CD8-positive, alpha-beta memory T cell (primary cell): ENCODE measurements at regions not wholly inside any gene's neighbourhood (a gene's known extent, or its start where the extent isn't known, plus 50 kb on each side); places are given as distances from the start of the nearest gene placed in this dataset.
"Not testable (repeated sequence)": the region's sequence is repeated elsewhere in the genome, so short reads cannot be mapped to it uniquely, and the experiment has no call there.

ENCODE experiments used
- CTCF ChIA-PET: fragments of 350-600 bp; sonication (Branson Sonifier 250); formaldehyde crosslinking; loops from one replicate; lab custom pipeline; 2021; ENCODE audit warnings: antibody characterized with exemption; lab: Charles Lee
- POLR2A ChIA-PET: fragments of 350-600 bp; sonication (Branson Sonifier 250); formaldehyde crosslinking; loops from one replicate; lab custom pipeline; 2021; ENCODE audit warnings: antibody characterized with exemption; lab: Charles Lee
- DNase-seq, 5 donors: peaks; one replicate each; pipeline versions ENCODE4 v3.0.0 to v3.0.0-alpha.2; 2020 to 2022; ENCODE audit warnings: mixed read lengths in 1 of 5
- H3K27ac ChIP-seq: one replicate; pipeline ENCODE4 v1.7.0; 2013; ENCODE audit warnings: low read depth, mild to moderate bottlenecking, low read length, moderate library complexity
- H3K27me3 ChIP-seq: 2 replicates; pipeline ENCODE4 v1.7.0; 2013; ENCODE audit warnings: low read length, mild to moderate bottlenecking; ENCODE audit not compliant: insufficient read depth, poor library complexity, severe bottlenecking
- H3K36me3 ChIP-seq: 2 replicates; pipeline ENCODE4 v1.7.0; 2013; ENCODE audit warnings: mild to moderate bottlenecking, low read length, moderate library complexity; ENCODE audit not compliant: insufficient read depth
- H3K4me1 ChIP-seq: 2 replicates; pipeline ENCODE4 v1.7.0; 2013; ENCODE audit warnings: mild to moderate bottlenecking, low read length, moderate library complexity; ENCODE audit not compliant: insufficient read depth
- H3K4me3 ChIP-seq: 2 replicates; pipeline ENCODE4 v1.7.0; 2013; ENCODE audit warnings: mild to moderate bottlenecking, low read length
- H3K9me3 ChIP-seq: 2 replicates; pipeline ENCODE4 v1.7.0; 2013; ENCODE audit warnings: mild to moderate bottlenecking, low read length
- H3K27ac Mint-ChIP-seq, 8 donors: one replicate each; pipeline ENCODE4 v1.8.0; 2020 to 2021; ENCODE audit warnings: mixed read lengths in 8 of 8, mild to moderate bottlenecking in 6 of 8, inconsistent platforms in 3 of 8, moderate library complexity in 3 of 8
- H3K27me3 Mint-ChIP-seq, 2 donors: one replicate each; pipeline ENCODE4 v1.8.0; 2020 to 2021; ENCODE audit warnings: mixed read lengths in 2 of 2, mild to moderate bottlenecking in 1 of 2, moderate library complexity in 1 of 2
- H3K36me3 Mint-ChIP-seq, 3 donors: one replicate each; pipeline ENCODE4 v1.8.0; 2020 to 2021; ENCODE audit warnings: mixed read lengths in 3 of 3, inconsistent platforms in 1 of 3, mild to moderate bottlenecking in 1 of 3
- H3K4me1 Mint-ChIP-seq, 3 donors: one replicate each; pipeline ENCODE4 v1.8.0; 2020 to 2021; ENCODE audit warnings: mixed read lengths in 3 of 3, inconsistent platforms in 1 of 3, mild to moderate bottlenecking in 1 of 3
- H3K4me3 Mint-ChIP-seq, 7 donors: one replicate each; pipeline ENCODE4 v1.8.0; 2020 to 2021; ENCODE audit warnings: mixed read lengths in 7 of 7, mild to moderate bottlenecking in 6 of 7, moderate library complexity in 4 of 7, inconsistent platforms in 2 of 7
- H3K9me3 Mint-ChIP-seq, 5 donors: one replicate each; pipeline ENCODE4 v1.8.0; 2020 to 2022; ENCODE audit warnings: mixed read lengths in 5 of 5, mild to moderate bottlenecking in 3 of 5, moderate library complexity in 2 of 5, inconsistent platforms in 1 of 5

- Histone ChIP-seq H3K4me3 (no peak overlapping the region), H3K27me3 (no peaks in the 10 kb centered on the region), H3K9me3 (no peaks in the 10 kb centered on the region), H3K36me3 (no peaks in the 10 kb centered on the region), H3K4me1 (no peaks in the 10 kb centered on the region), H3K27ac (no peak overlapping the region)
- Mint-ChIP-seq H3K36me3 (peaks cover 0 to 4% (median 0%) of the 10 kb centered on the region in 3 donors), H3K4me3 (no peak overlapping the region), H3K9me3 (peaks cover 0 to 5% (median 0%) of the 10 kb centered on the region in 5 donors), H3K4me1 (no peaks in the 10 kb centered on the region), H3K27me3 (peaks cover 5 to 11% of the 10 kb centered on the region in 2 donors), H3K27ac (no peak overlapping the region)
- DNase-seq = no peak
- CTCF ChIA-PET = no interaction called here
- POLR2A ChIA-PET = no interaction called here
Measured at GRCh38 chr6:140385679-140386078, 1011.2 kb upstream of the CITED2 start.

GRCh38 chr6:140382355-140382754, 1007.9 kb upstream of the CITED2 start:
- DNase-seq = no peak
- H3K27ac ChIP-seq = no peak overlapping the region
- POLR2A ChIA-PET = no interaction called here
- no peaks in the 10 kb centered on the region for H3K27me3 ChIP-seq
- peaks cover 4 to 5% of the 10 kb centered on the region in 2 donors for H3K27me3 Mint-ChIP-seq
- H3K9me3 Mint-ChIP-seq = peaks cover 0 to 5% (median 0%) of the 10 kb centered on the region in 5 donors
- H3K4me3 Mint-ChIP-seq = no peak overlapping the region
- CTCF ChIA-PET = no interaction called here
- no peak overlapping the region for H3K27ac Mint-ChIP-seq
- no peaks in the 10 kb centered on the region for H3K4me1 ChIP-seq
- H3K4me3 ChIP-seq = no peak overlapping the region
- H3K4me1 Mint-ChIP-seq = no peaks in the 10 kb centered on the region
- no peaks in the 10 kb centered on the region for H3K36me3 ChIP-seq
- peaks cover 0 to 4% (median 0%) of the 10 kb centered on the region in 3 donors for H3K36me3 Mint-ChIP-seq
- H3K9me3 ChIP-seq = no peaks in the 10 kb centered on the region

- Mint-ChIP-seq H3K4me1 (no peaks in the 10 kb centered on the region), H3K27ac (no peak overlapping the region), H3K27me3 (peaks cover 2 to 4% of the 10 kb centered on the region in 2 donors), H3K9me3 (peaks cover 0 to under 1% (median 0%) of the 10 kb centered on the region in 5 donors), H3K4me3 (no peak overlapping the region), H3K36me3 (peaks cover 0 to 2% (median 0%) of the 10 kb centered on the region in 3 donors)
- H3K4me3 ChIP-seq = no peak overlapping the region
- no peaks in the 10 kb centered on the region for H3K36me3 ChIP-seq
- ChIA-PET POLR2A (no interaction called here), CTCF (no interaction called here)
- H3K27ac ChIP-seq = no peak overlapping the region
- no peaks in the 10 kb centered on the region for H3K9me3 ChIP-seq
- no peaks in the 10 kb centered on the region for H3K27me3 ChIP-seq
- no peak for DNase-seq
- H3K4me1 ChIP-seq = no peaks in the 10 kb centered on the region
Measured at GRCh38 chr6:140380427-140381218, 1006.2 kb upstream of the CITED2 start.

- H3K4me1 Mint-ChIP-seq = no peaks in the 10 kb centered on the region
- H3K4me3 ChIP-seq = no peak overlapping the region
- CTCF ChIA-PET = no interaction called here
Measured at GRCh38 chr6:140379919-140380318, 1005.5 kb upstream of the CITED2 start.

GRCh38 chr6:140376209-140376608, 1001.8 kb upstream of the CITED2 start:
- Histone ChIP-seq H3K4me1 (no peaks in the 10 kb centered on the region), H3K36me3 (no peaks in the 10 kb centered on the region), H3K27me3 (no peaks in the 10 kb centered on the region), H3K9me3 (no peaks in the 10 kb centered on the region), H3K4me3 (no peak overlapping the region), H3K27ac (no peak overlapping the region)
- H3K9me3 Mint-ChIP-seq = no peaks in the 10 kb centered on the region
- H3K27me3 Mint-ChIP-seq = no peaks in the 10 kb centered on the region
- POLR2A ChIA-PET = no interaction called here
- CTCF ChIA-PET = no interaction called here
- no peaks in the 10 kb centered on the region for H3K4me1 Mint-ChIP-seq
- H3K4me3 Mint-ChIP-seq = no peak overlapping the region
- no peaks in the 10 kb centered on the region for H3K36me3 Mint-ChIP-seq
- DNase-seq = no peak
- H3K27ac Mint-ChIP-seq = no peak overlapping the region

More at GRCh38 chr6:140379919-140380318, 1005.5 kb upstream of the CITED2 start:
- H3K36me3 Mint-ChIP-seq = no peaks in the 10 kb centered on the region
- H3K9me3 Mint-ChIP-seq = no peaks in the 10 kb centered on the region
- H3K36me3 ChIP-seq = no peaks in the 10 kb centered on the region
- DNase-seq = no peak
- H3K27ac Mint-ChIP-seq = no peak overlapping the region
- POLR2A ChIA-PET = no interaction called here
- peaks cover 0 to 4% of the 10 kb centered on the region in 2 donors for H3K27me3 Mint-ChIP-seq
- H3K4me1 ChIP-seq = no peaks in the 10 kb centered on the region
- H3K27ac ChIP-seq = no peak overlapping the region
- no peaks in the 10 kb centered on the region for H3K27me3 ChIP-seq
- H3K4me3 Mint-ChIP-seq = no peak overlapping the region
- H3K9me3 ChIP-seq = no peaks in the 10 kb centered on the region

GRCh38 chr6:140373728-140374127, 999.3 kb upstream of the CITED2 start:
- H3K27ac ChIP-seq, H3K27ac Mint-ChIP-seq, H3K36me3 Mint-ChIP-seq, H3K9me3 Mint-ChIP-seq, H3K36me3 ChIP-seq, H3K4me1 ChIP-seq, DNase-seq, POLR2A ChIA-PET, H3K27me3 Mint-ChIP-seq, H3K4me3 Mint-ChIP-seq, CTCF ChIA-PET, H3K4me3 ChIP-seq, H3K27me3 ChIP-seq, H3K4me1 Mint-ChIP-seq, H3K9me3 ChIP-seq: not testable (repeated sequence)

GRCh38 chr6:140372064-140372463, 997.6 kb upstream of the CITED2 start:
- Mint-ChIP-seq H3K4me3 (no peak overlapping the region), H3K27ac (no peak overlapping the region), H3K27me3 (no peaks in the 10 kb centered on the region), H3K9me3 (no peaks in the 10 kb centered on the region), H3K36me3 (no peaks in the 10 kb centered on the region), H3K4me1 (no peaks in the 10 kb centered on the region)
- CTCF ChIA-PET = no interaction called here
- Histone ChIP-seq H3K27me3 (no peaks in the 10 kb centered on the region), H3K9me3 (no peaks in the 10 kb centered on the region), H3K36me3 (no peaks in the 10 kb centered on the region), H3K4me3 (no peak overlapping the region), H3K4me1 (no peaks in the 10 kb centered on the region), H3K27ac (no peak overlapping the region)
- POLR2A ChIA-PET = no interaction called here
- DNase-seq = no peak

GRCh38 chr6:140370976-140371870, 996.8 kb upstream of the CITED2 start:
- Mint-ChIP-seq H3K27ac (no peak overlapping the region), H3K4me3 (no peak overlapping the region), H3K36me3 (no peaks in the 10 kb centered on the region), H3K27me3 (no peaks in the 10 kb centered on the region), H3K9me3 (no peaks in the 10 kb centered on the region), H3K4me1 (no peaks in the 10 kb centered on the region)
- H3K4me1 ChIP-seq = no peaks in the 10 kb centered on the region
- no peaks in the 10 kb centered on the region for H3K27me3 ChIP-seq
- H3K27ac ChIP-seq = no peak overlapping the region
- no peaks in the 10 kb centered on the region for H3K9me3 ChIP-seq
- ChIA-PET POLR2A (no interaction called here), CTCF (interaction anchor here (1.1 to 1.2 kb wide), 2 partner anchors 18 to 1152 kb away, joined by 3 read pairs; no protein-coding TSS in a partner anchor)
- H3K36me3 ChIP-seq = no peaks in the 10 kb centered on the region
- no peak for DNase-seq
- H3K4me3 ChIP-seq = no peak overlapping the region
